ENCODE measurements at regions not wholly inside any gene's neighbourhood (a gene's known extent, or its start where the extent isn't known, plus 50 kb on each side); places are given as distances from the start of the nearest gene placed in this dataset.

DNA sequence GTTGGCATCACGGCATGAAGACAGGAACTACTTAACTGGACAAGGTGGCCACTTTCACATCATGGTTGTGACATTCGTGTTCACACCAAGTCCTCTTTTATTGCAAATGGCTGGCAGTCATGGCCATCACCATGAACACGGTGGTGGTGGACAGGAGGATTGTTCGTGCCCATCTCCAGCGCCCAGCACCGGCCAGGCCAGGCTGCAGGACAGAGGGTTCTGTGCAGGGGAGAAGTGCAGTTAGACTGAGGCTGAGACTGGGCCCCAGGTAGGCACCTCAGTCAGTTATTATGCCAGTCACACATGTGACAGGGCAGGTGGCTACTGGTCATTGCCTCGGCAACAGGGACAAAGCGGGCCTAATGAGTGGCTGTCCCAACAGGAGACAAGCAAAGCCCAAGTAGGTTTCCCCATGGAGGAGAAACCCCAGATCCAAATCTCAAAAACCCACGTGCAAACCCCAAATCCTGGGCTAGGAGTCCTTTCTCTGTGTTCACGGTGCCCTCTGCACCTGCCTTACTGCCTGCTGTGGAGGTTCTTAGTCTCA is 468.1 kb upstream of the MYT1L start:
- peaks cover 13% of the 10 kb centered on the region for H3K27me3 Mint-ChIP-seq
- H3K36me3 Mint-ChIP-seq, result no peaks in the 10 kb centered on the region
- no peaks in the 10 kb centered on the region for H3K4me1 Mint-ChIP-seq (ENCODE audit: unreplicated experiment)
- DNase-seq (ENCODE audit: extremely low spot score, unreplicated experiment), result no peak
- no peaks in the 10 kb centered on the region for H3K9me3 Mint-ChIP-seq
- H3K4me3 Mint-ChIP-seq, result no peak overlapping the region
- TF ChIP-seq, protein P1, sequence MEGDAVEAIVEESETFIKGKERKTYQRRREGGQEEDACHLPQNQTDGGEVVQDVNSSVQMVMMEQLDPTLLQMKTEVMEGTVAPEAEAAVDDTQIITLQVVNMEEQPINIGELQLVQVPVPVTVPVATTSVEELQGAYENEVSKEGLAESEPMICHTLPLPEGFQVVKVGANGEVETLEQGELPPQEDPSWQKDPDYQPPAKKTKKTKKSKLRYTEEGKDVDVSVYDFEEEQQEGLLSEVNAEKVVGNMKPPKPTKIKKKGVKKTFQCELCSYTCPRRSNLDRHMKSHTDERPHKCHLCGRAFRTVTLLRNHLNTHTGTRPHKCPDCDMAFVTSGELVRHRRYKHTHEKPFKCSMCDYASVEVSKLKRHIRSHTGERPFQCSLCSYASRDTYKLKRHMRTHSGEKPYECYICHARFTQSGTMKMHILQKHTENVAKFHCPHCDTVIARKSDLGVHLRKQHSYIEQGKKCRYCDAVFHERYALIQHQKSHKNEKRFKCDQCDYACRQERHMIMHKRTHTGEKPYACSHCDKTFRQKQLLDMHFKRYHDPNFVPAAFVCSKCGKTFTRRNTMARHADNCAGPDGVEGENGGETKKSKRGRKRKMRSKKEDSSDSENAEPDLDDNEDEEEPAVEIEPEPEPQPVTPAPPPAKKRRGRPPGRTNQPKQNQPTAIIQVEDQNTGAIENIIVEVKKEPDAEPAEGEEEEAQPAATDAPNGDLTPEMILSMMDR (conservative IDR thresholded peaks at IDR 0.05), result no peak
- H3K27ac Mint-ChIP-seq, result no peak overlapping the region

DNA sequence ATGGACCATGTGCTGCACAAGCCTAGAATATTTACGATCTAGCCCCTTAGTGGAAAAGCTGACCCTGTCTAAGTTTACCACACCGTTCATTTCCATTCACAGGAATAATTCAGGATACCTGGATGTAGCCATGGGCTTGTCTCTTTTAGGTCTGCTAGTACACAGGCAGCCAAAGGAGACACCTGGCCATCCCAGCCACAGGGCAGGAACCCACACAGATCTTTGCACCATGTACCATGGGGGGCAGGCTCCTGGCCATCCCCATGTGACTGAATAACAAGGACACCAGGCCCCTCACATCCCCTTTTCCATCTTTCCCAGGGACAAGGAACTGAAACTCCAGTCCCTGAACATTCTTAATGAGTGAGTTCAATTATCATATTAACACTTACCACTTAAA is 467.3 kb upstream of the MYT1L start:
- Mint-ChIP-seq H3K4me3 (no peak overlapping the region), H3K36me3 (no peaks in the 10 kb centered on the region), H3K27me3 (peaks cover 16% of the 10 kb centered on the region), H3K27ac (no peak overlapping the region), H3K4me1 (ENCODE audit: unreplicated experiment) (no peaks in the 10 kb centered on the region), H3K9me3 (no peaks in the 10 kb centered on the region)
- no peak for DNase-seq (ENCODE audit: extremely low spot score, unreplicated experiment)
- TF ChIP-seq, protein P1 (conservative IDR thresholded peaks at IDR 0.05), result no peak

DNA sequence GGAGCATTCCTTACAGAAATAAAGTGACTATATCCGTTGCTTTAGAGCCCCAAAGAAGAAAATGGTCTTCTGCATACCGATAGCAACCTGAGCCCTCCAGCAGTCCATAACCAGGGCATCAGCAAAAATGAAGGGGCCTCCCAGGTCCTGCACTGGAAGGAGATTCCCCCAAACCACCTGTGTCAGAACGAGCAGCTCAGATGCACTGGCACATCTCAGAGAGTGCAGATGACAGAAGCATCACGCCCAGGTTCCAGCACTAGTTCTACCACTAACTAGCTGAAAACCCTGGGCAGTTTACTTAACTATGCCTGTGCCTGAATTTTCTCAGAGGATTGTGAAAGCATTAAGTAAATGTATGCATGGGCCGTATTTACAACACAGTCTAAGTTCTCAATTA is 466.7 kb upstream of the MYT1L start:
- Mint-ChIP-seq H3K27ac (no peak overlapping the region), H3K36me3 (no peaks in the 10 kb centered on the region), H3K4me1 (ENCODE audit: unreplicated experiment) (no peaks in the 10 kb centered on the region), H3K4me3 (no peak overlapping the region), H3K27me3 (peaks cover 16% of the 10 kb centered on the region), H3K9me3 (no peaks in the 10 kb centered on the region)
- TF ChIP-seq, protein P1 (conservative IDR thresholded peaks at IDR 0.05), result no peak
- DNase-seq (ENCODE audit: extremely low spot score, unreplicated experiment), result no peak

DNA sequence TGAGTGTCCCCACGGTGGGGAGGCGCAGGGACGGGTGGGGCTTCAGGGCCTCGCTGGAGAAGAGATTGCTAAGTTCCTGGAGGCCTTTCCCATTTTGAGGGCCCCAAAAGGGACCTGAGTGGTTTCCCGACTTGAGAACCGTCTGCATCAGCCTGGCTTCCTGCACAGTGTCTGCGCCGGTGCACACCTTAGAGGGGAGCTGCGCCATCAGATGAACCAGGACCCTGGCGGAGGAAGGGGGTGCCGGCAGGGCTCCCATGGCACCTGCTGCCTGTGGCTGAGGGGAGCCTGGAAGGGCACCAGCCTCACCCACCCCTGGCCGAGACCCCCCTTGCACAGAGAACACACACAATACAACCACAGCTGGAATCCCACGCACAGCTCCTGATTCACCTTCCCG is 465.1 kb upstream of the MYT1L start:
- Mint-ChIP-seq H3K9me3 (no peaks in the 10 kb centered on the region), H3K27me3 (peaks cover 16% of the 10 kb centered on the region), H3K27ac (no peak overlapping the region), H3K4me3 (no peak overlapping the region), H3K4me1 (ENCODE audit: unreplicated experiment) (no peaks in the 10 kb centered on the region), H3K36me3 (no peaks in the 10 kb centered on the region)
- TF ChIP-seq, protein P1 (conservative IDR thresholded peaks at IDR 0.05), result no peak
- no peak for DNase-seq (ENCODE audit: extremely low spot score, unreplicated experiment)

DNA sequence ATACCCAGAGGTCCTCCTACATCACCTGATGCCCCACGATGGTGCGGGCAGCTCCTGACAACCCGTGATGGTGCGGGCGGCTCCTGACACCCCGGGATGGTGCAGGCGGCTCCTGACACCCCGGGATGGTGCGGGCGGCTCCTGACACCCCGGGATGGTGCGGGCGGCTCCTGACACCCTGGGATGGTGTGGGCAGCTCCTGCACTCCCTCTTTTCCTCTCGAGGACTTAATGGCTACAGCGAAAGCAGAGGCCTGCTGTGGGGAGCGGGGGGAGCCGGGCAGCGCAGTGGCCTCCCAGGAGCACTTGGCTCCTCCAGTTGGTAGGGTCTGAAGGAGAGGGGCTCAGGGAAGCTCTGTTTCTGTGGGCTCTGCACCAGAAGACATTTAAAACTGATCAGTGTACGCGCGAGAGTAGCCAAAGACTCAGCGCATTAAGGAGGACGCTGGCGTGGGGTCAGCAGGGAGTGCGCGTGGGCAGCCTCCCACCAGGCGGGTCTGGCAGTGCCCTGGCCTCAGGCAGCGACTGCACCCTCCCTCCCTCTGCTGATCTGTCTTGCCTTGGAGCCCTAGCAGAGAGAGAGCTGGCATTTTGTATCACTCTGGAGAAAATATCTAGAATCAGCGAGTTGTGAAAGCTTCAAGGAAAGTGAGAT is 464.5 kb upstream of the MYT1L start:
- DNase-seq (ENCODE audit: extremely low spot score, unreplicated experiment), result no peak
- Mint-ChIP-seq H3K36me3 (no peaks in the 10 kb centered on the region), H3K4me1 (ENCODE audit: unreplicated experiment) (no peaks in the 10 kb centered on the region), H3K27ac (no peak overlapping the region), H3K9me3 (no peaks in the 10 kb centered on the region), H3K4me3 (no peak overlapping the region), H3K27me3 (peaks cover 16% of the 10 kb centered on the region)
- TF ChIP-seq, protein P1 (conservative IDR thresholded peaks at IDR 0.05), result no peak
